PC-9 (cell line): ENCODE measurements at regions not wholly inside any gene's neighbourhood (a gene's known extent, or its start where the extent isn't known, plus 50 kb on each side); places are given as distances from the start of the nearest gene placed in this dataset.
"Not testable (repeated sequence)": the region's sequence is repeated elsewhere in the genome, so short reads cannot be mapped to it uniquely, and the experiment has no call there.

Source experiments
- BruUV-seq: library from RNA; stranded (reverse); fragments of 400-500 nt; replicated peaks from 2 replicates; lab custom pipeline; 2021; lab: Mats Ljungman, UMichigan
- CTCF ChIA-PET: fragments of 300-600 bp; sonication (Branson Sonifier 250); formaldehyde crosslinking; loops from one replicate; lab custom pipeline; 2022; ENCODE audit warnings: antibody characterized with exemption; lab: Charles Lee
- POLR2A ChIA-PET: fragments of 300-600 bp; sonication (Branson Sonifier 250); formaldehyde crosslinking; loops from one replicate; lab custom pipeline; 2022; ENCODE audit warnings: antibody characterized with exemption; ENCODE audit not compliant: unreplicated experiment; lab: Charles Lee
- DNase-seq, 2 experiments: peaks; one replicate each; pipeline versions ENCODE4 v3.0.0 to v3.0.0-alpha.2; 2015 to 2022; ENCODE audit warnings: mixed read lengths in 1 of 2
- H2AFZ ChIP-seq: fragments of 200-600 bp; sonication (generic); 2 replicates; pipeline ENCODE4 v1.8.1; 2017; ENCODE audit warnings: antibody characterized with exemption
- H3F3A ChIP-seq: fragments of 200-600 bp; sonication (generic); 2 replicates; pipeline ENCODE4 v1.8.1; 2017; ENCODE audit warnings: antibody characterized with exemption, mild to moderate bottlenecking, low read depth; ENCODE audit not compliant: insufficient read depth
- H3K27ac ChIP-seq: fragments of 200-600 bp; sonication (generic); 2 replicates; pipeline ENCODE4 v1.6.1; 2016; ENCODE audit warnings: mixed run types
- H3K27me3 ChIP-seq: fragments of 200-600 bp; sonication (generic); 2 replicates; pipeline ENCODE4 v1.6.1; 2016; ENCODE audit warnings: low read depth, mixed run types; ENCODE audit not compliant: insufficient read depth
- H3K36me3 ChIP-seq: fragments of 200-600 bp; sonication (generic); 2 replicates; pipeline ENCODE4 v1.6.1; 2016; ENCODE audit warnings: low read depth, mixed run types
- H3K4me1 ChIP-seq: fragments of 200-600 bp; sonication (generic); replicated peaks from 2 replicates; pipeline ENCODE4 v1.6.1; 2016; ENCODE audit warnings: mixed run types; ENCODE audit not compliant: insufficient read depth
- H3K4me2 ChIP-seq: fragments of 200-600 bp; sonication (generic); 2 replicates; pipeline ENCODE4 v1.6.1; 2017; ENCODE audit warnings: mixed run types
- H3K4me3 ChIP-seq: fragments of 200-600 bp; sonication (generic); 2 replicates; pipeline ENCODE4 v1.6.1; 2016; ENCODE audit warnings: mixed run types
- H3K79me2 ChIP-seq: fragments of 200-600 bp; sonication (generic); 2 replicates; pipeline ENCODE4 v1.6.1; 2017; ENCODE audit warnings: low read depth, mixed run types
- H3K9me2 ChIP-seq: fragments of 200-600 bp; sonication (generic); 2 replicates; pipeline ENCODE4 v1.8.1; 2017; ENCODE audit warnings: mild to moderate bottlenecking; ENCODE audit not compliant: insufficient read depth
- H3K9me3 ChIP-seq: fragments of 200-600 bp; sonication (generic); 2 replicates; pipeline ENCODE4 v1.8.1; 2016; ENCODE audit warnings: low read depth; ENCODE audit not compliant: insufficient read depth
- H4K20me1 ChIP-seq: fragments of 200-600 bp; sonication (generic); 2 replicates; pipeline ENCODE4 v1.8.1; 2017; ENCODE audit not compliant: insufficient read depth
- EZH2 ChIP-seq: fragments of 200-600 bp; sonication (generic); IDR thresholded peaks from 2 replicates; pipeline ENCODE4 v1.8.0; 2017; ENCODE audit warnings: antibody characterized with exemption, low read depth
- intact Hi-C: fragments of 100-400 bp; cut with micrococcal nuclease; formaldehyde crosslinking; loops from one replicate; pipeline ENCODE4 v1.10.0; 2022; ENCODE audit not compliant: unreplicated experiment
- TF ChIP-seq, protein P1 (sequence below): fragments of 200-600 bp; sonication (generic); conservative IDR thresholded peaks from 2 replicates; pipeline ENCODE4 v1.6.1; 2017; ENCODE audit warnings: mixed run types, antibody characterized with exemption, mild to moderate bottlenecking, moderate library complexity

DNA sequence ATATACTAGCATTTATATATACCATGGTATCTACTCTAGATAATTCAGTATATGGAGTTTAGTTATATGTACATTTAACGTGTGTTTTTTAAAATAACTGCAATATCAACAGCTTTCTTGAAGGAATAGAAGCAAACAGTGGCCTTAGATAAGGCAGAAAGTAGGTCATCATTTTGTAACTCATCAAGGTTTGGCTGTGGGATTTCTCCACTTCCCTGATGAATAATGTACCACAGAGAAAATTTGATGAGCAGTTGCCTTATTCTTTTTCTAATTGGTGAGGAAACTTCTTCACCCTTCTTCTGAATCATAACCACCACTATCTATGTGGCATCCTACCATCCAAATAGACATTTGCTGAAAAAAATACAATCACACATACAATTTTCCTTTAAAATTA lies 590.2 kb upstream of the SPRY2 start:
- no peaks in the 10 kb centered on the region for H4K20me1 ChIP-seq
- no peak overlapping the region for H3K27ac ChIP-seq
- DNase-seq, result no peak
- intact Hi-C loops, result no loop called here
- ChIA-PET CTCF (no interaction called here), POLR2A (no interaction called here)
- TF ChIP-seq EZH2, result no peak
- TF ChIP-seq, protein P1, sequence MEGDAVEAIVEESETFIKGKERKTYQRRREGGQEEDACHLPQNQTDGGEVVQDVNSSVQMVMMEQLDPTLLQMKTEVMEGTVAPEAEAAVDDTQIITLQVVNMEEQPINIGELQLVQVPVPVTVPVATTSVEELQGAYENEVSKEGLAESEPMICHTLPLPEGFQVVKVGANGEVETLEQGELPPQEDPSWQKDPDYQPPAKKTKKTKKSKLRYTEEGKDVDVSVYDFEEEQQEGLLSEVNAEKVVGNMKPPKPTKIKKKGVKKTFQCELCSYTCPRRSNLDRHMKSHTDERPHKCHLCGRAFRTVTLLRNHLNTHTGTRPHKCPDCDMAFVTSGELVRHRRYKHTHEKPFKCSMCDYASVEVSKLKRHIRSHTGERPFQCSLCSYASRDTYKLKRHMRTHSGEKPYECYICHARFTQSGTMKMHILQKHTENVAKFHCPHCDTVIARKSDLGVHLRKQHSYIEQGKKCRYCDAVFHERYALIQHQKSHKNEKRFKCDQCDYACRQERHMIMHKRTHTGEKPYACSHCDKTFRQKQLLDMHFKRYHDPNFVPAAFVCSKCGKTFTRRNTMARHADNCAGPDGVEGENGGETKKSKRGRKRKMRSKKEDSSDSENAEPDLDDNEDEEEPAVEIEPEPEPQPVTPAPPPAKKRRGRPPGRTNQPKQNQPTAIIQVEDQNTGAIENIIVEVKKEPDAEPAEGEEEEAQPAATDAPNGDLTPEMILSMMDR, result no peak
- no peaks in the 10 kb centered on the region for H3K27me3 ChIP-seq
- H3K4me2 ChIP-seq, result no peak overlapping the region
- no peak overlapping the region for H2AFZ ChIP-seq
- no peaks in the 10 kb centered on the region for H3K79me2 ChIP-seq
- H3K9me3 ChIP-seq, result no peaks in the 10 kb centered on the region
- H3F3A ChIP-seq, result no peaks in the 10 kb centered on the region
- BruUV-seq, result no TSS peak
- H3K36me3 ChIP-seq, result no peaks in the 10 kb centered on the region
- no peak overlapping the region for H3K4me3 ChIP-seq
- no peaks in the 10 kb centered on the region for H3K9me2 ChIP-seq
- H3K4me1 ChIP-seq, result no peaks in the 10 kb centered on the region

GRCh38 chr13:80928241-80928640 lies 587.3 kb upstream of the SPRY2 start:
- no TSS peak for BruUV-seq
- H3K4me2 ChIP-seq, result no peak overlapping the region
- no peaks in the 10 kb centered on the region for H3K79me2 ChIP-seq
- no peaks in the 10 kb centered on the region for H3K36me3 ChIP-seq
- intact Hi-C loops, result no loop called here
- no peaks in the 10 kb centered on the region for H3K9me3 ChIP-seq
- H2AFZ ChIP-seq, result peak overlapping the region; percentile 39; the same call in 1 of the 2 replicates
- ChIA-PET CTCF (no interaction called here), POLR2A (no interaction called here)
- no peaks in the 10 kb centered on the region for H3K9me2 ChIP-seq
- no peaks in the 10 kb centered on the region for H3K27me3 ChIP-seq
- H3K27ac ChIP-seq, result no peak overlapping the region
- H3K4me3 ChIP-seq, result no peak overlapping the region
- H4K20me1 ChIP-seq, result no peaks in the 10 kb centered on the region
- no peak for TF ChIP-seq EZH2
- TF ChIP-seq, protein P1, result no peak
- H3K4me1 ChIP-seq, result no peaks in the 10 kb centered on the region
- H3F3A ChIP-seq, result no peaks in the 10 kb centered on the region
- DNase-seq, result no peak

DNA sequence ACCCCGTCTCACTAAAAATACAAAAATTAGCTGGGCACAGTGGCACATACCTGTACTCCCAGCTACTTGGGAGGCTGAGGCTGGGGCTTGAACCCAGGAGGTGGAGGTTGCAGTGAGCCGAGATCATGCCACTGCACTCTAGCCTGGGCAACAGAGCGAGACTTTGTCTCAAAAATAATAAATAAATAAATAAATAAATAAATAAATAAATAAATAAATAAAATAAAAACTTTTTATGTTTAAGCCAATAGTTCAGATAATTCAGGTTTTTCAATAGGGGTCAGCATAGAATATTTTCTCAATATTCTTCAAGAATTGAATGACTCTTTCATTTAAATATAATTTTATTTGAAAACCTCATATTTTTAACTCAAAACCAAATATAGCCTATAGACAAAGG lies 585.1 kb upstream of the SPRY2 start:
- H3K27ac ChIP-seq, H3K9me3 ChIP-seq, BruUV-seq, intact Hi-C loops, H3K79me2 ChIP-seq, H3K4me3 ChIP-seq, H3K9me2 ChIP-seq, H3F3A ChIP-seq, H3K36me3 ChIP-seq, H3K4me2 ChIP-seq, H2AFZ ChIP-seq, DNase-seq, POLR2A ChIA-PET, H3K4me1 ChIP-seq, H4K20me1 ChIP-seq, H3K27me3 ChIP-seq, CTCF ChIA-PET: not testable (repeated sequence)

GRCh38 chr13:80924596-80924995 lies 583.7 kb upstream of the SPRY2 start:
- Histone ChIP-seq H3K79me2 (no peaks in the 10 kb centered on the region), H3K9me2 (no peaks in the 10 kb centered on the region), H3F3A (no peaks in the 10 kb centered on the region), H3K4me3 (no peak overlapping the region), H4K20me1 (no peaks in the 10 kb centered on the region), H3K27ac (no peak overlapping the region), H3K4me2 (no peak overlapping the region), H3K9me3 (no peaks in the 10 kb centered on the region), H3K27me3 (no peaks in the 10 kb centered on the region), H3K4me1 (no peaks in the 10 kb centered on the region), H2AFZ (no peak overlapping the region), H3K36me3 (no peaks in the 10 kb centered on the region)
- CTCF ChIA-PET, result no interaction called here
- no TSS peak for BruUV-seq
- no peak for DNase-seq
- intact Hi-C loops, result no loop called here
- POLR2A ChIA-PET, result no interaction called here
- TF ChIP-seq, protein P1, result no peak
- no peak for TF ChIP-seq EZH2
